T1000 (cell line): ENCODE measurements at regions not wholly inside any gene's neighbourhood (a gene's known extent, or its start where the extent isn't known, plus 50 kb on each side); places are given as distances from the start of the nearest gene placed in this dataset.
"Not testable (repeated sequence)": the region's sequence is repeated elsewhere in the genome, so short reads cannot be mapped to it uniquely, and the experiment has no call there.

Experiments
- DNase-seq: peaks from one replicate; lab custom pipeline; 2025; ENCODE audit warnings: mixed read lengths; lab: John Stamatoyannopoulos, UW

- DNase-seq, result no peak
Measured at GRCh38 chr15:24835301-24835700, 119.5 kb upstream of the SNRPN start.

- no peak for DNase-seq
Measured at GRCh38 chr15:24848050-24848449, 106.7 kb upstream of the SNRPN start.

- no peak for DNase-seq
Measured at GRCh38 chr15:24856397-24857390, 98.1 kb upstream of the SNRPN start.

GRCh38 chr15:24857763-24858162, 97.0 kb upstream of the SNRPN start:
- DNase-seq, result no peak

GRCh38 chr15:24858183-24858582, 96.6 kb upstream of the SNRPN start:
- DNase-seq, result not testable (repeated sequence)

- DNase-seq, result no peak
Measured at GRCh38 chr15:24858737-24859601, 95.8 kb upstream of the SNRPN start.

GRCh38 chr15:24861014-24861690, 93.6 kb upstream of the SNRPN start:
- DNase-seq, result no peak

GRCh38 chr15:24862726-24863521, 91.9 kb upstream of the SNRPN start:
- no peak for DNase-seq

GRCh38 chr15:24865303-24865702, 89.5 kb upstream of the SNRPN start:
- no peak for DNase-seq

- DNase-seq, result no peak
Measured at GRCh38 chr15:24877174-24877573, 77.6 kb upstream of the SNRPN start.

- no peak for DNase-seq
Measured at GRCh38 chr15:24878153-24878552, 76.6 kb upstream of the SNRPN start.

GRCh38 chr15:24879492-24879891, 75.3 kb upstream of the SNRPN start:
- DNase-seq, result no peak

- no peak for DNase-seq
Measured at GRCh38 chr15:24880663-24881062, 74.1 kb upstream of the SNRPN start.

GRCh38 chr15:24886538-24886937, 68.2 kb upstream of the SNRPN start:
- DNase-seq, result no peak

- DNase-seq, result no peak
Measured at GRCh38 chr15:24898715-24899272, 56.0 kb upstream of the SNRPN start.

GRCh38 chr15:24899367-24899766, 55.4 kb upstream of the SNRPN start:
- DNase-seq, result no peak

- no peak for DNase-seq
Measured at GRCh38 chr15:24899795-24900194, 55.0 kb upstream of the SNRPN start.

- no peak for DNase-seq
Measured at GRCh38 chr15:24901409-24901808, 53.4 kb upstream of the SNRPN start.
